Right renal cortex interstitium (tissue), 3 donors: ENCODE measurements at regions not wholly inside any gene's neighbourhood (a gene's known extent, or its start where the extent isn't known, plus 50 kb on each side); places are given as distances from the start of the nearest gene placed in this dataset.
"Not testable (repeated sequence)": the region's sequence is repeated elsewhere in the genome, so short reads cannot be mapped to it uniquely, and the experiment has no call there.

Experiments used
- DNase-seq, 3 donors: peaks; one replicate each; pipeline ENCODE4 v3.0.0-alpha.2; 2013; ENCODE audit warnings: low read depth in 3 of 3, low spot score in 2 of 3

GRCh38 chr7:39824456-39825200 lies 125.4 kb upstream of the CDK13 start:
- no peak for DNase-seq

DNA sequence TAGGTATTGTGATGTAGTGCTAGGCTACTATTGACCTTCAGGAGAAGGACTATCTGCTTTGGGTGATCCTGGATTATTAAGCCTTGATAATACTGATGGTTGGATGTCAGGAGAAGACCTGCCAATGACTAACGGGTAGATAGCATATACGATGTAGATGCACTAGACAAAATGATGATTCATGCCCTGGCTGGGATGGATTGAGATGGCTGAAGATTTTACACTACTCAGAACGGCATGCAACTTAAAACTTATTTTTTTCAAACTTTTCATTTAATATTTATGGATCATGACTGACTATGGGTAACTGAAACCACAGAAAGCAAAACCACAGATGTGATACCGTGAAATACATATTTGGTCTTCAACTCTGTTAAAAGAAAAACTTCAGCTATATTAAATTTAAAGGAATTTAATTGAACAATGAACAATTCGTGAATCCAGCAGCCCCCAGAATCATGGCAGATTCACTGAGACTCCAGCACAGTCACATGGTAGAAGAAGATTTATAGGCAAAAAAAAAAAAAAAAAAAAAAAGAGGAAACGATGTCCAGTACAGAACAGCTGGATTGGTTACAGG lies 124.6 kb upstream of the CDK13 start:
- no peak for DNase-seq

GRCh38 chr7:39826166-39826565 lies 123.9 kb upstream of the CDK13 start:
- DNase-seq, result no peak

DNA sequence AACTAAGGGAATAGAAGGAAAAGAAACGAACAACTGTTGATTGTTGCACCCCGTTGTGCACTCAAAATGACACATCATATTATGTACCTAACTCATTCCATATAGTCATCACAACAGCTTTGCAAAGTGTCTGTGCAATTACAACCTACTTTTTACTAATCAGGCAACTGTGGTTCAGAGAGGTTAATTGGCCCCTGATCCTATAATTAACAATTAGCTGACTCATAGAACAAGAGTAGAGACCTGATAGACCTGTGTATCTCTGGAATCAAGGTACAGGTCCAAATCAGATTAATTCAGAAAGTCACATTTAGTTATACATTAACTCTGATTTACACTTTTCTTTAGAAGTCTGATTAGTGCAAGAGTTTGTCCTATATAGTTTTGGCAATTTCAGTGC lies 122.5 kb upstream of the CDK13 start:
- no peak for DNase-seq

DNA sequence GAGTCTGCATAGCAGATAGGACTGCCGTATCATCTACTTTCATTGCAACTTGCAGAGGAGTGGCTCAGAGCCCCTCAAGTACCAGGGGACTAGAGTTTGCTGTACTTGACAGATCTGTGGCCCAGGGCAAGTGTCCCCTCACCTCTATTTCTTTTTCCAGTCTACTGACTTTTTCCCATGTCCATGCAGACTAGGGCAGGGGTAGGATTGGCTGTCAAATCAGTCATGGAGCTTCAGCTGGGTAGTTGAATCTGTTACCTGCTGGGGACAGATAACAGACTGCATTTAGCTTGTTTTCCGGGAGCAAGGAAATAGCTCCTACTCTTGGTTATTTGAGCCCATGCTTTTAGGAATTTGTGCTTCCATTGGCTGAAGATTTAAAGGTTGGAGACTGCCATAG lies 121.0 kb upstream of the CDK13 start:
- no peak for DNase-seq

- no peak for DNase-seq
Observed at GRCh38 chr7:39832519-39833085, 117.5 kb upstream of the CDK13 start.

GRCh38 chr7:39833180-39833799 lies 116.8 kb upstream of the CDK13 start:
- DNase-seq, result peak in 1 of 3 donors; percentile 19

DNA sequence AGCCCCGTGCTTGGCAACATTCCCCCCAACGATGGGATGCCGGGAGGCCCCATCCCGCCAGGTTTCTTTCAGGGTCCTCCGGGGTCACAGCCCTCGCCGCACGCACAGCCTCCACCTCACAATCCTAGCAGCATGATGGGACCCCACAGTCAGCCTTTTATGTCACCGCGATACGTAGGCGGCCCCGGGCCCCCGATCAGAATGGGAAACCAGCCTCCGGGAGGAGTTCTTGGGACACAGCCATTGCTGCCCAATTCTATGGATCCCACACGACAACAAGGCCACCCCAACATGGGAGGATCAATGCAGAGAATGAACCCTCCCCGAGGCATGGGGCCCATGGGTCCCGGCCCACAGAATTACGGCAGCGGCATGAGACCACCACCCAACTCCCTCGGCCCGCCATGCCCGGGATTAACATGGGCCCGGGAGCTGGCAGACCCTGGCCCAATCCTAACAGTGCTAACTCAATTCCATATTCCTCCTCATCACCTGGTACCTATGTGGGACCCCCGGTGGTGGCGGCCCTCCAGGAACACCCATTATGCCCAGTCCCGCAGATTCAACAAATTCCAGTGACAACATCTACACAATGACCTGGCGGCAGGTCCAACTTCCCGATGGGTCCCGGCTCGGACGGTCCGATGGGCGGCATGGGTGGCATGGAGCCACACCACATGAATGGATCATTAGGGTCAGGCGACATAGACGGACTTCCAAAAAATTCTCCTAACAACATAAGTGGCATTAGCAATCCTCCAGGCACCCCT lies 116.0 kb upstream of the CDK13 start:
- not testable (repeated sequence) for DNase-seq

- DNase-seq, result peak in 2 of 3 donors; percentile 31 to 33
Observed at GRCh38 chr7:39838326-39838725, 111.7 kb upstream of the CDK13 start.

DNA sequence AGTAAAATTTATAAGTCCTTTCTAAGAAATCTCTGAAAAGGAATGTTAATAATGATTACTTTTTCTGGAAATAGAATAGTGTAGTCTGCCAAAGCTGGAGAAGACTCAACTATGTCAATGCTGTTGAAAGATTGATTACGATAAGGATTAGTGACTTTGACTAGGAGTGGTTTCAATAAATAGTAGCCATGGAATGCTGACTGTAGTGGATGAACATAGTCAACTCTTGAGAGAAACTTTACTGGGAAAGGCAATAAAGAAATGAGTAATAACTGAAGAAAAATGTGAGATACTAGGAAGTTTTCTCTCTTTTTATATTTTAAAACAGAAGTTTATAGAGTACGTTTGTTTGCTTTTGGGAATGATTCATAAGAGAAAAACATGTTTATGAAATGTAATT lies 105.0 kb upstream of the CDK13 start:
- no peak for DNase-seq

GRCh38 chr7:39847227-39847626 lies 102.8 kb upstream of the CDK13 start:
- no peak for DNase-seq

DNA sequence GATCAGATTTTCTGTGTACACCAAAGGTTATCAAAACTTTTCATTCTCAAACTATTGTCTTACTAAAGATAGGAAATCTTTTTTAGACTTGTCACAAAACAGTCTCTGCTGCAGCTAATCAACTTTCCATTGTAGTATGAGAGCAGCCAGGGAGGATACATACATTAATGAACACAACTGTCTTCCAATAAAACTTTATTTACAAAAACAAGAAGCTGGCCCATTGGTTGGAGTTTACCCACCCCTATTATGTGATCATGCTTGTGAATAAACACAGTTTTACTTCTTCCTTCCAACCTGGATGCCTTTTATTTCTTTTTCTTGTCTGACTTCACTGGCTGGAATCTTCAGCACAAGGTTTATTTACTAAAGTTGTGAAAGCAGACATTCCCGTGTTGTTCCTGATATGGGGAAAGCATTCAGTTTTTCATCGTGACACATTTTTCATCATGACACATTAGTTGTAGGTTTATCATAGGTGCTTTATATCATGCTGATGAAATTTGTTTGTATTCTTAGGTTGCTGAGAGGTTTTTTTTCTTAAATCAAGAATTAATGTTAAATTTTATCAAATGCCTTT lies 98.5 kb upstream of the CDK13 start:
- DNase-seq, result no peak

DNA sequence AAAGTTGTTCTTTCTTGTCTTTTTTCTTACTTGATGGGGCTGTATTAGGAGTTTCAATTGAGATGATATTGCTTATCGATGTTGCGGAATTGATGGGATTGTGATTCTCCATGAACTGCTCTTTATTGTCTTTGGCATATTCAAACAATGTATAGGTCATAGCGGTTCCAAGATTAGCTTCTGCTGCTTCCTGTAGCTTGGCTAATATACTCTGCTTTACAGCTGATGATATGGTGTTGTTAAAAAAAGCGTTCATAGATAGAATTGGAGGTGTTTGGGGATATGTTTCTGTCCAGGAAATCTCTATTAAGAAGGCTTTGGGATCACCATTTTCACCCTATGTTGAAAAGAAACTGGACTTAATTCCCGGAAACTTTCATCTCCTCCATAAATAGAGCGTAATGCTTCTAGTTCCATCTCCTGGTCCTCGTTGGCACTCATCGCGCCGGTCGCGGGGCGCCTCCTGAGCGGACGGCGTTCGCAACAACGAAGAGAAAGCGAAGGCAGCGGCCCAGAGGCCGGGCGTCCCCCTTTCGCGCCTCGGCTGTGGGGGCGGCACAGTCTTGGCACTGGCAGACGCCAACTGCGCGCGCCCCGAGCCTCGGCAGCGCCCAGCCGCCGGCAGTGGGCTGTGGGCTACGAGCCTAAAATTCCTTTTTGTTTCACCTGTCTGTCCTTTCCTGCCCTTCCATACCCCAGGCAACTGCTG lies 95.3 kb upstream of the CDK13 start:
- DNase-seq, result not testable (repeated sequence)

GRCh38 chr7:39855325-39855674 lies 94.8 kb upstream of the CDK13 start:
- DNase-seq, result no peak

DNA sequence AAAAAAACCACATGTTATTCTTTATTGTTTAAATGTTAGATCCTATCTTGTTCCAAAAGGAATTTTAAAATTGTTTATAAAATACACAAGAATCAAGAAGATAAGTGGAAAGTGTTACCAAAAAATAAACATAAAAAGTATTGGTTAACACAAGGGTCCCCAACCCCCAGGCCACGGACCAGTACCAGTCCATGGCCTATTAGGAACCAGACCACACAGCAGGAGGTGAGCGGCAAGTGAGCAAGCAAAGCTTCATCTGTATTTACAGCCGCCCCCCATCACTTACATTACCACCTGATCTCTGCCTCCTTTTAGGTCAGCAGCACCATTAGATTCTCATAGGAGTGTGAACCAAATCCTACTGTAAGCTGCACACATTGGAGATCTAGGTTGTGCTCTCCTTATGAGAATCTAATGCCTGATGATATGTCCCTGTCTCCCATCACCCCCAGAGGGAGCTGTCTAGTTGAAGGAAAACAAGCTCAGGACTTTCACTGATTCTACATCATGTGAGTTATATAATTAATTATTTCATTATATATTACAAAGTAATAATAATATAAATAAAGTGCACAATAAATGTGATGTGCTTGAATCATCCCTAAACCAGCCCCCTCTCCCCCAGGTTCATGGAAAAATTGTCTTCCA lies 86.3 kb upstream of the CDK13 start:
- DNase-seq, result not testable (repeated sequence)

- not testable (repeated sequence) for DNase-seq
Observed at GRCh38 chr7:39869888-39870522, 80.1 kb upstream of the CDK13 start.

DNA sequence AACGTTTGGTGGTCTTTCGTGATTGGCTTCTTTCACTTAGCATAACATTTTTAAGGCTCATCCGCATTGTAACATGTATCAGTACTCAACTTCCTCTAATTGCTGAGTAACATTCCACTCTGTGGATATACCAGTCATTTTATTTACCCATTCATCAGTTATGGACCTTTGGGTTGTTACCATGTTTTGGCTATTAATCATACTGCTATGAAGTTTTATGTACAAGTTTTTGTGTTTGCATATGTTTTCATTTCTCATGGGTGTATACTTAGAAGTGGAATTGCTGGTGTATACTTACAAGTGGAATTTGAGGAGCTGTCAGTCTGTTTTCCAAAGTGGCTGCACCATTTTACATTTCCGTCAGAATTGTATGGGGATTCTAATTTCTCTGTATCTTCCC lies 78.4 kb upstream of the CDK13 start:
- DNase-seq, result not testable (repeated sequence)

DNA sequence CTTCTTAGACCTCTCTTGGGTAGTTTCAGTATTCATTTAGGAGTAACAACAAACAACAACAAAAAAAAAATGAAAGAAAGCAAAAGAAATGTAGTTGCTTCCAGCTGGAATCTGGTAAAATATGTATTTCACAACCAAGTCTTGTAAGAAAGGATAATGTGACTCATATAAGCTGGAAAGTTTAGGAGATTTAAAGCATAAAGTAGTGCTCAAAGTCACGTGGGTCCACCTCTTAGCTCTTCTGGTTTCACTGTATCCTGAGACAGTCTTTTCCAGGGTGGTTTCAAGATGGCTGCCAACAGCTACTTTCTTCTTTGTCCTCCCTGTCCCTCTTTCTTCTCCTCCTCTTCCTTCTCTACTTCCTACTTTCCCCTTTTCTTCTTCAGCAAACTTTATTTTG lies 69.5 kb upstream of the CDK13 start:
- DNase-seq, result no peak

DNA sequence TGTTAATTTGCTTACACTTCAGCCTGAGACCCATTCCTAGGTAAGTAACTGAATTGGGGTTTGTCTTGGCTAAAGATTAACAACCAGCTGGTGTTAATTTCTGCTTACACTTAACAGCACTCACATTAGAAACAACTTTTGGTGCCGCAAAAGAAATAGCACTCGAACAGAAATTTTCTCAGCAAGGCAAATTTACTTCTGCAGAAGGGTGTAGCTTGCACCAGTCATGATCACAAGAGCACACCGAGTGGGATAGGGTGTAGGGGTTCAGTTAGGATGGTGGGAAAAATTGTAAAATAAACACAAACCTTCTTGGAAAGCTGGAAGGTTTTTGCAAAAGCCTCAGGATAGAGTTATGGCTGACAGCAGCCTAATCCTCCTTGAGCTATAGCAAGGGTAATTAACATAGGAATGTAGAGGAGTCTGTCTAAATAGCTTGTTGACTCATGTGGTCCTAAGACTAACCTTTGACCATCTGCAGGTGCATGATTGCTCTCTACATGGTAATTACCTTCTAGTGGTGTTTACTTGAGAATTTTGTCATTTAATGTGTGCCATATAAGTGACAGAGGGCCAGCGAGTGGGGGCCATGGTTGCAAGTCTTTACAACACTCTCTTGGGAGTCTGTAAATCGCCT lies 67.8 kb upstream of the CDK13 start:
- no peak for DNase-seq
